Smooth muscle cell (in vitro differentiated cells): ENCODE measurements at regions not wholly inside any gene's neighbourhood (a gene's known extent, or its start where the extent isn't known, plus 50 kb on each side); places are given as distances from the start of the nearest gene placed in this dataset.

ENCODE experiments used
- DNase-seq: peaks from one replicate; lab custom pipeline; 2025; ENCODE audit not compliant: unreplicated experiment; lab: John Stamatoyannopoulos, UW
- H2AFZ ChIP-seq: fragments of 200-600 bp; sonication (generic); 2 replicates; pipeline ENCODE4 v1.6.0; 2016; ENCODE audit warnings: antibody characterized with exemption, low read depth, mild to moderate bottlenecking
- H3F3A ChIP-seq: fragments of 200-600 bp; sonication (generic); 2 replicates; pipeline ENCODE4 v1.6.0; 2017; ENCODE audit warnings: antibody characterized with exemption, low read depth
- H3K27ac ChIP-seq: fragments of 200-600 bp; sonication (generic); 2 replicates; pipeline ENCODE4 v1.5.1; 2016; ENCODE audit warnings: low read depth, mild to moderate bottlenecking
- H3K27me3 ChIP-seq: fragments of 200-600 bp; sonication (generic); 2 replicates; pipeline ENCODE4 v1.6.1; 2016; ENCODE audit warnings: low read depth, mild to moderate bottlenecking
- H3K36me3 ChIP-seq: fragments of 200-600 bp; sonication (generic); 2 replicates; pipeline ENCODE4 v1.5.1; 2016; ENCODE audit warnings: low read depth
- H3K4me1 ChIP-seq: fragments of 200-600 bp; sonication (generic); 2 replicates; pipeline ENCODE4 v1.5.1; 2016; ENCODE audit warnings: low read depth
- H3K4me2 ChIP-seq: fragments of 200-600 bp; sonication (generic); 2 replicates; pipeline ENCODE4 v1.6.0; 2016; ENCODE audit warnings: mild to moderate bottlenecking
- H3K4me3 ChIP-seq: fragments of 200-600 bp; sonication (generic); 2 replicates; pipeline ENCODE4 v1.5.1; 2016; ENCODE audit warnings: mild to moderate bottlenecking
- H3K79me2 ChIP-seq: fragments of 200-600 bp; sonication (generic); 2 replicates; pipeline ENCODE4 v1.6.0; 2016; ENCODE audit warnings: low read depth, mild to moderate bottlenecking
- H3K9ac ChIP-seq: fragments of 200-600 bp; sonication (generic); 2 replicates; pipeline ENCODE4 v1.6.0; 2016; ENCODE audit warnings: low read depth
- H3K9me3 ChIP-seq: fragments of 200-600 bp; sonication (generic); replicated peaks from 2 replicates; pipeline ENCODE4 v1.5.1; 2016; ENCODE audit warnings: low read depth
- H4K20me1 ChIP-seq: fragments of 200-600 bp; sonication (generic); 2 replicates; pipeline ENCODE4 v1.6.0; 2016; ENCODE audit warnings: low read depth
- WGBS: methylation state at CpG from one replicate; pipeline ENCODE4 v1.1.7; 2016; ENCODE audit warnings: low lambda C conversion rate; 5-methylcytosine and 5-hydroxymethylcytosine counted together
- TF ChIP-seq, protein P1 (sequence below): fragments of 200-600 bp; sonication (generic); IDR thresholded peaks from 2 replicates; pipeline ENCODE4 v1.5.1; 2017; ENCODE audit warnings: borderline replicate concordance, mild to moderate bottlenecking, antibody characterized with exemption; ENCODE audit not compliant: insufficient read depth, poor library complexity, severe bottlenecking

DNA sequence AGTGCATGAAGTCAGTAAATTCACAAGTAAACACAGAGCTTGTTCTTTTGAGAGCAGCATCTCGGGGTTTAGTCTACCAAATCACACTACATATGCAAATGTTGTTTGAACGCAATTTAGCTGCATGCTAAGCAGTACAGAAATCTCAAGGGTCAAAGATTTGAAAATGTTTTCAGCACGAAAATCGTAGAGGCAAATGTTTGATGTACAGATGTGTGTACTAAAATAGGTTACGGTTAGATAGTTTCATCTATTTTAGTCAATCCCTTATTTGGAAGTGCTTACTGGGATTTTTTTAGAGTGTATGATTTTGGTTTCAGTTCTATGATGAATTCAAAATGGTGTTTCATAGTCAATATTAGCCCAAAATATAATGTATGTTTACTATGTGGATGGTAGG is 1928.2 kb upstream of the TENM3 start:
- TF ChIP-seq, protein P1, sequence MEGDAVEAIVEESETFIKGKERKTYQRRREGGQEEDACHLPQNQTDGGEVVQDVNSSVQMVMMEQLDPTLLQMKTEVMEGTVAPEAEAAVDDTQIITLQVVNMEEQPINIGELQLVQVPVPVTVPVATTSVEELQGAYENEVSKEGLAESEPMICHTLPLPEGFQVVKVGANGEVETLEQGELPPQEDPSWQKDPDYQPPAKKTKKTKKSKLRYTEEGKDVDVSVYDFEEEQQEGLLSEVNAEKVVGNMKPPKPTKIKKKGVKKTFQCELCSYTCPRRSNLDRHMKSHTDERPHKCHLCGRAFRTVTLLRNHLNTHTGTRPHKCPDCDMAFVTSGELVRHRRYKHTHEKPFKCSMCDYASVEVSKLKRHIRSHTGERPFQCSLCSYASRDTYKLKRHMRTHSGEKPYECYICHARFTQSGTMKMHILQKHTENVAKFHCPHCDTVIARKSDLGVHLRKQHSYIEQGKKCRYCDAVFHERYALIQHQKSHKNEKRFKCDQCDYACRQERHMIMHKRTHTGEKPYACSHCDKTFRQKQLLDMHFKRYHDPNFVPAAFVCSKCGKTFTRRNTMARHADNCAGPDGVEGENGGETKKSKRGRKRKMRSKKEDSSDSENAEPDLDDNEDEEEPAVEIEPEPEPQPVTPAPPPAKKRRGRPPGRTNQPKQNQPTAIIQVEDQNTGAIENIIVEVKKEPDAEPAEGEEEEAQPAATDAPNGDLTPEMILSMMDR: no peak
- no peaks in the 10 kb centered on the region for H3F3A ChIP-seq
- no peaks in the 10 kb centered on the region for H3K27me3 ChIP-seq
- H3K27ac ChIP-seq: no peak overlapping the region
- H3K36me3 ChIP-seq: no peaks in the 10 kb centered on the region
- DNase-seq: no peak
- no peak overlapping the region for H3K4me3 ChIP-seq
- no peaks in the 10 kb centered on the region for H3K79me2 ChIP-seq
- H4K20me1 ChIP-seq: no peaks in the 10 kb centered on the region
- no peaks in the 10 kb centered on the region for H3K4me1 ChIP-seq
- 73% methylated on average over 5 of the region's 5 CpGs for WGBS
- H3K9me3 ChIP-seq: no peaks in the 10 kb centered on the region
- no peak overlapping the region for H3K9ac ChIP-seq
- H2AFZ ChIP-seq: no peak overlapping the region
- H3K4me2 ChIP-seq: no peak overlapping the region

DNA sequence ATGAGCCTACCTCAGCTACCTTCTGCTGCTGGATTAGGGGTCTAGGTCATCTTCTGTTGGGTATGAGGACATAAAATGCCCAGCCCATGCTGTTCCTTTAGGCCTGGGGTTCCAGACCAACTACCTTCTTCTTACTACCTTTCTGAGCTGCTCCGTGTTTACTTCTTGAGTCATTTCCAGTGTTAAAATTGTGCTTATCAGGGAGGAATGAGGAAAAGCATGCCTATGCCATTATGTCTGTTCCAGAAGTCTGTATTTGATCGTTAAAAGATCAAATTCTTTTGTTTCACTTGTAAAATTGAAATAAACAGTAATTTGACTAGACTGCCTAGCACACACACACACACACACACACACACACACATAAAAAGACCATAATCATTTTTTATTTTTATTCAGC is 1912.7 kb upstream of the TENM3 start:
- H3F3A ChIP-seq: no peaks in the 10 kb centered on the region
- no peak overlapping the region for H3K4me3 ChIP-seq
- no peak overlapping the region for H3K9ac ChIP-seq
- TF ChIP-seq, protein P1: no peak
- no peaks in the 10 kb centered on the region for H3K36me3 ChIP-seq
- no peaks in the 10 kb centered on the region for H4K20me1 ChIP-seq
- no peaks in the 10 kb centered on the region for H3K9me3 ChIP-seq
- H3K79me2 ChIP-seq: no peaks in the 10 kb centered on the region
- H3K27me3 ChIP-seq: no peaks in the 10 kb centered on the region
- 61% methylated on average over 2 of the region's 2 CpGs for WGBS
- no peaks in the 10 kb centered on the region for H3K4me1 ChIP-seq
- no peak overlapping the region for H2AFZ ChIP-seq
- no peak overlapping the region for H3K4me2 ChIP-seq
- no peak for DNase-seq
- no peak overlapping the region for H3K27ac ChIP-seq

DNA sequence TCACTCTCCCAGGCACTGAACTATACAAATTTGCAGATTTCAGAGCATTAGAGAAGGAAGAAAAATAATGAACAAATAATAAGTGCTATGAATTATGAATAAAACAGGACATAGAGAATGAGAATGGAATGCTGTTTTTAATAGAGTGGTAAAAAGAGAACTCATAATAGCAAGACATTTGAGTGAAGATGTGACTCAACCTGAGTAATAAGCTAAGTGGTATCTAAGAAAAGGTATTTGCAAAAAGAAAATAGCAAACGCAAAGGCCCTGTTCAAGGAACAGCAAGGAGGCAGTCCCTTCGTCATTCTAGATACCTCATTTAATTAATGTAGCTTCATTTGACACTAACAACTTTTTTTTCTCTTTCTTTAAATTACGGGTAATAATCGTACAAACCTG is 1910.0 kb upstream of the TENM3 start:
- no peaks in the 10 kb centered on the region for H3K9me3 ChIP-seq
- no peak overlapping the region for H3K4me3 ChIP-seq
- TF ChIP-seq, protein P1: no peak
- no peak overlapping the region for H2AFZ ChIP-seq
- no peaks in the 10 kb centered on the region for H4K20me1 ChIP-seq
- no peaks in the 10 kb centered on the region for H3F3A ChIP-seq
- no peaks in the 10 kb centered on the region for H3K27me3 ChIP-seq
- DNase-seq: no peak
- H3K4me1 ChIP-seq: no peaks in the 10 kb centered on the region
- no peak overlapping the region for H3K27ac ChIP-seq
- H3K4me2 ChIP-seq: no peak overlapping the region
- H3K79me2 ChIP-seq: no peaks in the 10 kb centered on the region
- no peak overlapping the region for H3K9ac ChIP-seq
- WGBS: 80% methylated on average over 4 of the region's 4 CpGs
- H3K36me3 ChIP-seq: no peaks in the 10 kb centered on the region

DNA sequence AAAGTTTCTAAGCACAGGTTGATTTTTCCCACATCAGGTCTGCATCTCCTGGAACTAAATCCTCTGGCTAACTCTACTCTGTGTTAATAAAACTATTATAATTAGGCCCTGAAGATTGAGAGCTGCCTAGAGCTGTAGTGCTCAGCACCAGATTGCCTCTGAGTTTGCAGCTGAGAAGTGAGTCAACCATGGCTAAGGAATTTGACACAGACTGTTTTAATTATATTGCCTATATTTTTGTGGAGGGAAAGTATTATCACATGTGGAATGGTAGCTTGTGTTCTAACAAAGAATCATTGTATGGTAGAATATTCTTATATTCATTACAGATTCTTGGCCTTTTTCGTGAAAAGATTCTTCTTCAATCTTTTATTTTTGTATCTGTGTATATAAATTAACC is 1907.6 kb upstream of the TENM3 start:
- no peaks in the 10 kb centered on the region for H3F3A ChIP-seq

More for the DNA sequence above, 1907.6 kb upstream of the TENM3 start:
- 30% methylated on average over 1 of the region's 1 CpG for WGBS
- Histone ChIP-seq H3K4me3 (no peak overlapping the region), H4K20me1 (no peaks in the 10 kb centered on the region), H2AFZ (no peak overlapping the region), H3K9me3 (no peaks in the 10 kb centered on the region), H3K4me1 (no peaks in the 10 kb centered on the region), H3K27ac (no peak overlapping the region), H3K27me3 (no peaks in the 10 kb centered on the region), H3K9ac (no peak overlapping the region), H3K79me2 (no peaks in the 10 kb centered on the region), H3K4me2 (no peak overlapping the region), H3K36me3 (no peaks in the 10 kb centered on the region)
- TF ChIP-seq, protein P1: no peak
- no peak for DNase-seq
